OCI-LY1 (cell line): ENCODE measurements at regions not wholly inside any gene's neighbourhood (a gene's known extent, or its start where the extent isn't known, plus 50 kb on each side); places are given as distances from the start of the nearest gene placed in this dataset.

Experiments used
- H2AFZ ChIP-seq: fragments of 200-600 bp; sonication (generic), shearing (Covaris generic); 2 replicates; pipeline ENCODE4 v1.6.0; 2014; ENCODE audit warnings: antibody characterized with exemption, mild to moderate bottlenecking, low read length
- H3F3A ChIP-seq: fragments of 200-600 bp; sonication (generic), shearing (Covaris generic); 2 replicates; pipeline ENCODE4 v1.6.0; 2014; ENCODE audit warnings: mild to moderate bottlenecking, antibody characterized with exemption, low read length, moderate library complexity; ENCODE audit not compliant: insufficient read depth
- H3K27ac ChIP-seq: fragments of 200-600 bp; sonication (generic); 2 replicates; pipeline ENCODE4 v1.5.1; 2014; ENCODE audit warnings: low read length, mixed run types, mild to moderate bottlenecking, low read depth; ENCODE audit not compliant: poor library complexity, severe bottlenecking
- H3K27me3 ChIP-seq: fragments of 200-600 bp; sonication (generic); 2 replicates; pipeline ENCODE4 v1.6.0; 2014; ENCODE audit warnings: antibody characterized with exemption, mild to moderate bottlenecking, low read length, moderate library complexity; ENCODE audit not compliant: insufficient read depth
- H3K36me3 ChIP-seq: fragments of 200-600 bp; sonication (generic); 2 replicates; pipeline ENCODE4 v1.6.1; 2014; ENCODE audit warnings: mild to moderate bottlenecking, antibody characterized with exemption, low read length, moderate library complexity, mixed read lengths; ENCODE audit not compliant: insufficient read depth
- H3K4me1 ChIP-seq: fragments of 200-600 bp; sonication (generic); 2 replicates; pipeline ENCODE4 v1.5.1; 2014; ENCODE audit warnings: mild to moderate bottlenecking, low read length, moderate library complexity; ENCODE audit not compliant: insufficient read depth, severe bottlenecking
- H3K4me2 ChIP-seq: fragments of 200-600 bp; sonication (generic), shearing (Covaris generic); 2 replicates; pipeline ENCODE4 v1.6.1; 2014; ENCODE audit warnings: low read length
- H3K4me3 ChIP-seq: fragments of 200-600 bp; sonication (generic); 2 replicates; pipeline ENCODE4 v1.5.1; 2014; ENCODE audit warnings: low read length, low read depth, mild to moderate bottlenecking, mixed read lengths; ENCODE audit not compliant: poor library complexity, severe bottlenecking
- H3K79me2 ChIP-seq: fragments of 200-600 bp; shearing (Covaris generic); 2 replicates; pipeline ENCODE4 v1.6.1; 2016; ENCODE audit warnings: mixed run types, low read length, mixed read lengths; ENCODE audit not compliant: insufficient read depth
- H3K9ac ChIP-seq: fragments of 200-600 bp; sonication (generic), shearing (Covaris generic); 2 replicates; pipeline ENCODE4 v1.6.1; 2014; ENCODE audit warnings: mild to moderate bottlenecking, low read length, mixed read lengths
- H3K9me2 ChIP-seq: fragments of 200-600 bp; sonication (generic), shearing (Covaris generic); 2 replicates; pipeline ENCODE4 v1.6.1; 2014; ENCODE audit warnings: low read depth, mild to moderate bottlenecking, low read length, mixed read lengths
- H3K9me3 ChIP-seq: fragments of 200-600 bp; shearing (Covaris generic); 2 replicates; pipeline ENCODE4 v1.6.1; 2014; ENCODE audit warnings: low read length, mixed read lengths
- H4K20me1 ChIP-seq: fragments of 200-600 bp; sonication (generic), shearing (Covaris generic); 2 replicates; pipeline ENCODE4 v1.6.0; 2016; ENCODE audit warnings: mild to moderate bottlenecking, low read length; ENCODE audit not compliant: insufficient read depth
- CTCF ChIP-seq: fragments of 200-600 bp; sonication (generic), shearing (Covaris generic); IDR thresholded peaks from 2 replicates; pipeline ENCODE4 v1.5.1; 2017; ENCODE audit warnings: mild to moderate bottlenecking, antibody characterized with exemption, low read length, moderate library complexity, mixed read lengths
- EZH2 ChIP-seq: fragments of 200-600 bp; sonication (generic), shearing (Covaris generic); IDR thresholded peaks from 2 replicates; pipeline ENCODE4 v1.8.0; 2017; ENCODE audit warnings: borderline replicate concordance, mixed run types, mild to moderate bottlenecking, antibody characterized with exemption, low read length, moderate library complexity, mixed read lengths

- no peaks in the 10 kb centered on the region for H3K9me3 ChIP-seq
- H3K9ac ChIP-seq = no peak overlapping the region
- no peaks in the 10 kb centered on the region for H3K36me3 ChIP-seq
- H3K27me3 ChIP-seq = no peaks in the 10 kb centered on the region
- no peaks in the 10 kb centered on the region for H3F3A ChIP-seq
- H3K4me3 ChIP-seq = no peak overlapping the region
- no peak overlapping the region for H3K4me2 ChIP-seq
- H2AFZ ChIP-seq = no peak overlapping the region
- no peak for TF ChIP-seq EZH2
- no peaks in the 10 kb centered on the region for H4K20me1 ChIP-seq
- H3K4me1 ChIP-seq = no peaks in the 10 kb centered on the region
- H3K9me2 ChIP-seq = no peaks in the 10 kb centered on the region
- no peaks in the 10 kb centered on the region for H3K79me2 ChIP-seq
- H3K27ac ChIP-seq = no peak overlapping the region
These were observed 140.5 kb upstream of the TARS1 start for GRCh38 chr5:33300209-33300742.

GRCh38 chr5:33303579-33304095, 137.1 kb upstream of the TARS1 start:
- Histone ChIP-seq H3K9me3 (no peaks in the 10 kb centered on the region), H3K9ac (no peak overlapping the region), H3K36me3 (no peaks in the 10 kb centered on the region), H3K27me3 (no peaks in the 10 kb centered on the region), H3K79me2 (no peaks in the 10 kb centered on the region), H2AFZ (no peak overlapping the region), H3K4me2 (no peak overlapping the region), H3K9me2 (no peaks in the 10 kb centered on the region), H3K4me3 (no peak overlapping the region), H3K27ac (no peak overlapping the region), H3F3A (no peaks in the 10 kb centered on the region), H4K20me1 (no peaks in the 10 kb centered on the region), H3K4me1 (no peaks in the 10 kb centered on the region)
- no peak for TF ChIP-seq EZH2
- no peak for TF ChIP-seq CTCF

GRCh38 chr5:33304601-33305000, 136.2 kb upstream of the TARS1 start:
- H3K27ac ChIP-seq = no peak overlapping the region
- H3K9me2 ChIP-seq = no peaks in the 10 kb centered on the region
- H3K4me3 ChIP-seq = no peak overlapping the region
- H3K36me3 ChIP-seq = no peaks in the 10 kb centered on the region
- no peaks in the 10 kb centered on the region for H3K4me1 ChIP-seq
- no peaks in the 10 kb centered on the region for H3K79me2 ChIP-seq
- TF ChIP-seq CTCF (no peak), EZH2 (no peak)
- H2AFZ ChIP-seq = no peak overlapping the region
- H3K4me2 ChIP-seq = no peak overlapping the region
- H3K27me3 ChIP-seq = no peaks in the 10 kb centered on the region
- no peaks in the 10 kb centered on the region for H4K20me1 ChIP-seq
- no peaks in the 10 kb centered on the region for H3F3A ChIP-seq
- H3K9ac ChIP-seq = no peak overlapping the region
- no peaks in the 10 kb centered on the region for H3K9me3 ChIP-seq

- no peaks in the 10 kb centered on the region for H3K9me2 ChIP-seq
- no peaks in the 10 kb centered on the region for H3K27me3 ChIP-seq
- H3K4me1 ChIP-seq = no peaks in the 10 kb centered on the region
- no peaks in the 10 kb centered on the region for H3K9me3 ChIP-seq
- TF ChIP-seq EZH2 (no peak), CTCF (no peak)
- H4K20me1 ChIP-seq = no peaks in the 10 kb centered on the region
- no peak overlapping the region for H3K27ac ChIP-seq
- no peaks in the 10 kb centered on the region for H3K79me2 ChIP-seq
- H3K4me2 ChIP-seq = no peak overlapping the region
- no peak overlapping the region for H2AFZ ChIP-seq
- H3F3A ChIP-seq = no peaks in the 10 kb centered on the region
- no peaks in the 10 kb centered on the region for H3K36me3 ChIP-seq
- H3K9ac ChIP-seq = no peak overlapping the region
- H3K4me3 ChIP-seq = no peak overlapping the region
These were observed 135.2 kb upstream of the TARS1 start for GRCh38 chr5:33305572-33305971.
